A673 (cell line): ENCODE measurements at regions not wholly inside any gene's neighbourhood (a gene's known extent, or its start where the extent isn't known, plus 50 kb on each side); places are given as distances from the start of the nearest gene placed in this dataset.

ENCODE experiments used
- CTCF ChIP-seq: fragments of 300-800, 200-600 bp; sonication (generic); conservative IDR thresholded peaks from 2 replicates; pipeline ENCODE4 v1.5.1; 2017; ENCODE audit warnings: low read depth, mild to moderate bottlenecking, antibody characterized with exemption, low read length, moderate library complexity, mixed read lengths
- EZH2 ChIP-seq: fragments of 200-600 bp; sonication (generic); IDR thresholded peaks from 2 replicates; pipeline ENCODE4 v1.6.1; 2017; ENCODE audit warnings: borderline replicate concordance, low read depth, mild to moderate bottlenecking, mixed read lengths, antibody characterized with exemption, low read length; ENCODE audit not compliant: poor library complexity, severe bottlenecking

- TF ChIP-seq CTCF (no peak), EZH2 (no peak)
Measured at GRCh38 chr7:125467996-125468854, 538.6 kb upstream of the POT1 start.
